OCI-LY1 (cell line): ENCODE measurements at regions not wholly inside any gene's neighbourhood (a gene's known extent, or its start where the extent isn't known, plus 50 kb on each side); places are given as distances from the start of the nearest gene placed in this dataset.

Source experiments
- CTCF ChIP-seq: fragments of 200-600 bp; sonication (generic), shearing (Covaris generic); IDR thresholded peaks from 2 replicates; pipeline ENCODE4 v1.5.1; 2017; ENCODE audit warnings: mild to moderate bottlenecking, antibody characterized with exemption, low read length, moderate library complexity, mixed read lengths
- EZH2 ChIP-seq: fragments of 200-600 bp; sonication (generic), shearing (Covaris generic); IDR thresholded peaks from 2 replicates; pipeline ENCODE4 v1.8.0; 2017; ENCODE audit warnings: borderline replicate concordance, mixed run types, mild to moderate bottlenecking, antibody characterized with exemption, low read length, moderate library complexity, mixed read lengths

GRCh38 chr9:2356041-2356790, 265.4 kb upstream of the VLDLR start:
- TF ChIP-seq CTCF (no peak), EZH2 (no peak)
